HepG2 (cell line): ENCODE measurements at regions not wholly inside any gene's neighbourhood (a gene's known extent, or its start where the extent isn't known, plus 50 kb on each side); places are given as distances from the start of the nearest gene placed in this dataset.

ENCODE experiments used
- ATAC-seq: fragments of 200-7000 bp; cut with Tn5 transposase; 3 replicates; pipeline ENCODE4 v1.9.1; 2020; ENCODE audit warnings: mild to moderate bottlenecking, moderate library complexity
- BruUV-seq: library from RNA; stranded (reverse); fragments of 400-500 nt; replicated peaks from 2 replicates; lab custom pipeline; 2021; lab: Mats Ljungman, UMichigan
- CTCF ChIA-PET: fragments of 300-600 bp; formaldehyde crosslinking; extraction: SDS; loops from one replicate; lab custom pipeline; 2021; ENCODE audit warnings: low total read pairs, inconsistent platforms, low intra/inter-chr PET ratio; lab: Yijun Ruan, JAX
- POLR2A ChIA-PET: fragments of 350-600 bp; sonication (Branson Sonifier 250); formaldehyde crosslinking; loops from one replicate; lab custom pipeline; 2020; ENCODE audit warnings: antibody characterized with exemption, inconsistent platforms; lab: Yijun Ruan, JAX
- DNase-seq: peaks from one replicate; pipeline ENCODE4 v3.0.0-alpha.2; 2015; ENCODE audit warnings: low spot score
- FAIRE-seq: peaks from 3 replicates; lab custom pipeline; 2011; peaks lifted over from hg19 to GRCh38; lab: Jason Lieb, UNC
- H2AFZ ChIP-seq: one replicate; pipeline ENCODE4 v1.6.1; 2011; ENCODE audit warnings: low read length, inconsistent platforms
- H3K27ac ChIP-seq: fragments of 300-600 bp; 3 replicates; pipeline ENCODE4 v1.8.0; 2011; ENCODE audit warnings: mixed run types, mild to moderate bottlenecking, mixed read lengths, low read length, inconsistent platforms; ENCODE audit not compliant: insufficient read depth; ENCODE audit errors: extremely low read length
- H3K27me3 ChIP-seq, 2 experiments: fragments of 200-600 bp in 1 of 2; 2 replicates in 1 of 2; 3 replicates in 1 of 2; pipeline versions ENCODE4 v1.6.0 to v1.8.0; 2011; ENCODE audit warnings: low read length in 2 of 2, mild to moderate bottlenecking in 2 of 2, moderate library complexity in 2 of 2, inconsistent platforms in 1 of 2; ENCODE audit not compliant: insufficient read depth in 2 of 2, control insufficient read depth in 1 of 2
- H3K36me3 ChIP-seq, 2 experiments: fragments of 200-600 bp in 1 of 2; replicated peaks in 1 of 2; 2 replicates in 1 of 2; 3 replicates in 1 of 2; pipeline versions ENCODE4 v1.5.1 to v1.8.0; 2011; ENCODE audit warnings: low read length in 2 of 2, inconsistent platforms in 1 of 2; ENCODE audit not compliant: insufficient read depth in 2 of 2, control insufficient read depth in 1 of 2
- H3K4me1 ChIP-seq: 2 replicates; pipeline ENCODE4 v1.5.1; 2012; ENCODE audit warnings: low read length, inconsistent platforms; ENCODE audit not compliant: insufficient read depth
- H3K4me2 ChIP-seq: 2 replicates; pipeline ENCODE4 v1.6.0; 2011; ENCODE audit warnings: low read depth, low read length, inconsistent platforms
- H3K4me3 ChIP-seq, 3 experiments: fragments of 200-600 bp in 1 of 3; sonication (generic), shearing (Covaris generic) in 1 of 3; replicated peaks in 1 of 3; 2 replicates each; pipeline ENCODE4 v1.5.1; 2011 to 2016; ENCODE audit warnings: low read length in 3 of 3, inconsistent platforms in 2 of 3, low read depth in 2 of 3, mild to moderate bottlenecking in 2 of 3, control low read depth in 1 of 3, mixed read lengths in 1 of 3; ENCODE audit not compliant: insufficient read depth in 1 of 3
- H3K79me2 ChIP-seq: one replicate; pipeline ENCODE4 v1.6.1; 2011; ENCODE audit warnings: low read length, inconsistent platforms; ENCODE audit not compliant: insufficient read depth
- H3K9ac ChIP-seq: 2 replicates; pipeline ENCODE4 v1.6.0; 2011; ENCODE audit warnings: mild to moderate bottlenecking, low read depth, low read length, inconsistent platforms; ENCODE audit not compliant: insufficient read depth
- H3K9me3 ChIP-seq: 2 replicates; pipeline ENCODE4 v1.5.1; 2012; ENCODE audit warnings: mild to moderate bottlenecking, low read length
- H4K20me1 ChIP-seq: 2 replicates; pipeline ENCODE4 v1.6.0; 2011; ENCODE audit warnings: inconsistent platforms, mild to moderate bottlenecking, low read length, moderate library complexity; ENCODE audit not compliant: insufficient read depth
- ARID5B ChIP-seq: IDR thresholded peaks from 2 replicates; pipeline ENCODE4 v1.4.0; 2020; ENCODE audit warnings: mild to moderate bottlenecking, missing genetic modification reagents
- BORCS8-MEF2B ChIP-seq: sonication (generic); formaldehyde crosslinking; IDR thresholded peaks from 2 replicates; pipeline ENCODE4 v1.8.0; 2022; ENCODE audit warnings: mild to moderate bottlenecking, missing genetic modification reagents
- FOXA3 ChIP-seq: IDR thresholded peaks from 2 replicates; pipeline ENCODE4 v1.6.1; 2016; ENCODE audit warnings: missing genetic modification reagents, missing compliant biosample characterization
- HBP1 ChIP-seq: IDR thresholded peaks from 2 replicates; pipeline ENCODE4 v1.6.1; 2016; ENCODE audit warnings: low read depth, control low read depth
- JDP2 ChIP-seq: sonication (generic); formaldehyde crosslinking; IDR thresholded peaks from 2 replicates; pipeline ENCODE4 v1.8.1; 2022; ENCODE audit warnings: missing genetic modification reagents, borderline replicate concordance
- LBX2 ChIP-seq: sonication (generic); formaldehyde crosslinking; IDR thresholded peaks from 2 replicates; pipeline ENCODE4 v1.5.0; 2020; ENCODE audit warnings: missing genetic modification reagents, mild to moderate bottlenecking, borderline replicate concordance
- MAFG ChIP-seq: sonication (generic); formaldehyde crosslinking; IDR thresholded peaks from 2 replicates; pipeline ENCODE4 v1.5.1; 2020; ENCODE audit warnings: mild to moderate bottlenecking, missing genetic modification reagents
- MEF2D ChIP-seq: sonication (generic); formaldehyde crosslinking; IDR thresholded peaks from 2 replicates; pipeline ENCODE4 v1.5.1; 2020; ENCODE audit warnings: mild to moderate bottlenecking, missing genetic modification reagents
- REPIN1 ChIP-seq: sonication (generic); formaldehyde crosslinking; IDR thresholded peaks from 2 replicates; pipeline ENCODE4 v1.8.0; 2022; ENCODE audit warnings: missing genetic modification reagents, low read depth, mild to moderate bottlenecking, borderline replicate concordance
- SATB2 ChIP-seq: sonication (generic); formaldehyde crosslinking; IDR thresholded peaks from 2 replicates; pipeline ENCODE4 v1.5.0; 2020; ENCODE audit warnings: missing genetic modification reagents
- SRSF1 ChIP-seq: fragments of 200-400 bp; formaldehyde crosslinking; optimal IDR thresholded peaks from 2 replicates; pipeline ENCODE3; 2017; ENCODE audit warnings: mild to moderate bottlenecking, low read depth, low read length, moderate library complexity
- TEF ChIP-seq: sonication (generic); formaldehyde crosslinking; IDR thresholded peaks from 2 replicates; pipeline ENCODE4 v1.5.0; 2020; ENCODE audit warnings: missing genetic modification reagents
- ZBTB1 ChIP-seq: sonication (generic); formaldehyde crosslinking; IDR thresholded peaks from 2 replicates; pipeline ENCODE4 v1.4.0; 2020; ENCODE audit warnings: missing genetic modification reagents, borderline replicate concordance
- ZBTB42 ChIP-seq: sonication (generic); formaldehyde crosslinking; IDR thresholded peaks from 2 replicates; pipeline ENCODE4 v1.5.0; 2020; ENCODE audit warnings: mild to moderate bottlenecking, missing genetic modification reagents
- ZNF530 ChIP-seq: sonication (generic); formaldehyde crosslinking; IDR thresholded peaks from 2 replicates; pipeline ENCODE4 v1.5.0; 2020; ENCODE audit warnings: low read depth, mild to moderate bottlenecking, missing genetic modification reagents
- ZNF672 ChIP-seq: sonication (generic); formaldehyde crosslinking; IDR thresholded peaks from 2 replicates; pipeline ENCODE4 v1.8.1; 2022; ENCODE audit warnings: missing genetic modification reagents
- ZNF761 ChIP-seq: sonication (generic); formaldehyde crosslinking; conservative IDR thresholded peaks from 2 replicates; pipeline ENCODE4 v1.4.0; 2020; ENCODE audit warnings: mild to moderate bottlenecking, missing genetic modification reagents
- ZNF850 ChIP-seq: sonication (generic); formaldehyde crosslinking; conservative IDR thresholded peaks from 2 replicates; pipeline ENCODE4 v1.9.0; 2021; ENCODE audit warnings: mild to moderate bottlenecking, missing genetic modification reagents
- ZSCAN31 ChIP-seq: sonication (generic); formaldehyde crosslinking; IDR thresholded peaks from 2 replicates; pipeline ENCODE4 v1.5.0; 2020; ENCODE audit warnings: low read depth, mild to moderate bottlenecking, missing genetic modification reagents
- WGBS: methylation state at CpG from one replicate; pipeline ENCODE4 v1.1.6; 2017; ENCODE audit warnings: low lambda C conversion rate; 5-methylcytosine and 5-hydroxymethylcytosine counted together
- in situ Hi-C: cut with HindIII; loops from 2 replicates; pipeline ENCODE4 v1.10.0; 2017; ENCODE audit warnings: low pct_unique_long_range_greater_than_20kb; ENCODE audit not compliant: extremely low pct_ligation_motif_present
- intact Hi-C: fragments of 100-400 bp; cut with micrococcal nuclease; formaldehyde crosslinking; loops from one replicate; pipeline ENCODE4 v1.10.0; 2022; ENCODE audit not compliant: unreplicated experiment

GRCh38 chr2:237218756-237219155 is 133.1 kb downstream of the COPS8 start (continued):
- TF ChIP-seq ARID5B (CRISPR knock-in tag), result no peak
- TF ChIP-seq TEF (CRISPR knock-in tag), result no peak
- TF ChIP-seq SATB2 (CRISPR knock-in tag), result no peak
- no peak for TF ChIP-seq JDP2 (CRISPR knock-in tag)
- no peak for TF ChIP-seq ZNF761 (CRISPR knock-in tag)

GRCh38 chr2:237219826-237220225 is 134.1 kb downstream of the COPS8 start:
- ChIA-PET POLR2A (no interaction called here), CTCF (no interaction called here)
- Histone ChIP-seq H3K36me3 (no peaks in the 10 kb centered on the region), H3K4me1 (no peaks in the 10 kb centered on the region), H3K27me3 (peaks cover 0 to 13% of the 10 kb centered on the region in 2 experiments; a peak in 2 of 5 replicates), H4K20me1 (no peaks in the 10 kb centered on the region), H2AFZ (no peak overlapping the region), H3K9ac (no peak overlapping the region), H3K79me2 (no peaks in the 10 kb centered on the region), H3K4me3 (no peak overlapping the region), H3K4me2 (no peak overlapping the region), H3K27ac (no peak overlapping the region), H3K9me3 (no peaks in the 10 kb centered on the region)
- BruUV-seq, result no TSS peak
- intact Hi-C loops (no loop called here), in situ Hi-C loops (no loop called here)
- FAIRE-seq, result no peak
- no peak for ATAC-seq
- DNase-seq, result no peak
- 41% methylated on average over 4 of the region's 4 CpGs for WGBS
- TF ChIP-seq LBX2 (CRISPR knock-in tag), result no peak
- no peak for TF ChIP-seq SRSF1
- TF ChIP-seq JDP2 (CRISPR knock-in tag), result no peak
- TF ChIP-seq MAFG (CRISPR knock-in tag), result no peak
- no peak for TF ChIP-seq ZSCAN31 (CRISPR knock-in tag)
- no peak for TF ChIP-seq ZBTB1 (CRISPR knock-in tag)
- TF ChIP-seq HBP1 (CRISPR knock-in tag), result no peak
- TF ChIP-seq ZNF850 (CRISPR knock-in tag), result no peak
- no peak for TF ChIP-seq MEF2D (CRISPR knock-in tag)
- no peak for TF ChIP-seq ZNF530 (CRISPR knock-in tag)
- TF ChIP-seq ZNF672 (CRISPR knock-in tag), result no peak
- TF ChIP-seq ZBTB42 (CRISPR knock-in tag), result no peak
- no peak for TF ChIP-seq REPIN1 (CRISPR knock-in tag)
- TF ChIP-seq BORCS8-MEF2B (CRISPR knock-in tag), result no peak
- TF ChIP-seq FOXA3 (CRISPR knock-in tag), result no peak
